ENCODE measurements at regions not wholly inside any gene's neighbourhood (a gene's known extent, or its start where the extent isn't known, plus 50 kb on each side); places are given as distances from the start of the nearest gene placed in this dataset.

GRCh38 chr20:60073504-60073903, 115.3 kb downstream of the CDH26 start:
- Mint-ChIP-seq H3K36me3 (ENCODE audit: insufficient read depth, unreplicated experiment) (no peaks in the 10 kb centered on the region), H3K4me3 (ENCODE audit: unreplicated experiment) (no peak overlapping the region), H3K9me3 (ENCODE audit: unreplicated experiment) (no peaks in the 10 kb centered on the region), H3K27ac (ENCODE audit: low read depth, unreplicated experiment) (no peak overlapping the region), H3K27me3 (ENCODE audit: insufficient read depth, unreplicated experiment) (peaks cover 42% of the 10 kb centered on the region), H3K4me1 (ENCODE audit: insufficient read depth, unreplicated experiment) (peaks cover 9% of the 10 kb centered on the region)
- TF ChIP-seq CTCF (IDR thresholded peaks at IDR 0.05; ENCODE audit: unreplicated experiment), result no peak
- DNase-seq (ENCODE audit: unreplicated experiment), result no peak
- intact Hi-C loops (cut with micrococcal nuclease), result no loop called here
- CTCF ChIA-PET, result interaction anchor here (0.8 to 4.1 kb wide), 3 partner anchors 16 to 502 kb away, joined by 3 to 18 read pairs (median 4); no protein-coding TSS in a partner anchor
- BruUV-seq (replicated peaks), result no TSS peak
- POLR2A ChIA-PET, result interaction anchor here (0.7 kb wide), 1 partner anchor 11 kb away, joined by 4 read pairs; no protein-coding TSS in a partner anchor

GRCh38 chr20:60074276-60074675, 116.1 kb downstream of the CDH26 start:
- H3K27ac Mint-ChIP-seq (ENCODE audit: low read depth, unreplicated experiment), result no peak overlapping the region
- H3K4me1 Mint-ChIP-seq (ENCODE audit: insufficient read depth, unreplicated experiment), result peaks cover 17% of the 10 kb centered on the region
- no peaks in the 10 kb centered on the region for H3K36me3 Mint-ChIP-seq (ENCODE audit: insufficient read depth, unreplicated experiment)
- DNase-seq (ENCODE audit: unreplicated experiment), result no peak
- TF ChIP-seq CTCF (IDR thresholded peaks at IDR 0.05; ENCODE audit: unreplicated experiment), result no peak
- H3K27me3 Mint-ChIP-seq (ENCODE audit: insufficient read depth, unreplicated experiment), result peaks cover 34% of the 10 kb centered on the region
- intact Hi-C loops (cut with micrococcal nuclease), result no loop called here
- no peaks in the 10 kb centered on the region for H3K9me3 Mint-ChIP-seq (ENCODE audit: unreplicated experiment)
- POLR2A ChIA-PET, result no interaction called here
- no peak overlapping the region for H3K4me3 Mint-ChIP-seq (ENCODE audit: unreplicated experiment)
- CTCF ChIA-PET, result interaction anchor here (0.8 to 4.1 kb wide), 3 partner anchors 17 to 503 kb away, joined by 3 to 18 read pairs (median 4); no protein-coding TSS in a partner anchor
- BruUV-seq (replicated peaks), result no TSS peak

- H3K27ac Mint-ChIP-seq (ENCODE audit: low read depth, unreplicated experiment), result no peak overlapping the region
- BruUV-seq (replicated peaks), result no TSS peak
- H3K27me3 Mint-ChIP-seq (ENCODE audit: insufficient read depth, unreplicated experiment), result peaks cover 52% of the 10 kb centered on the region
- H3K36me3 Mint-ChIP-seq (ENCODE audit: insufficient read depth, unreplicated experiment), result no peaks in the 10 kb centered on the region
- no peak for TF ChIP-seq CTCF (IDR thresholded peaks at IDR 0.05; ENCODE audit: unreplicated experiment)
- ChIA-PET CTCF (interaction anchor here (0.5 to 0.8 kb wide), 3 partner anchors 20 to 552 kb away, joined by 3 to 5 read pairs (median 4); no protein-coding TSS in a partner anchor), POLR2A (interaction anchor here (0.6 to 0.7 kb wide), 3 partner anchors 59 to 107 kb away, joined by 3 read pairs; no protein-coding TSS in a partner anchor)
- H3K4me3 Mint-ChIP-seq (ENCODE audit: unreplicated experiment), result no peak overlapping the region
- H3K9me3 Mint-ChIP-seq (ENCODE audit: unreplicated experiment), result no peaks in the 10 kb centered on the region
- intact Hi-C loops (cut with micrococcal nuclease), result no loop called here
- peaks cover 11% of the 10 kb centered on the region for H3K4me1 Mint-ChIP-seq (ENCODE audit: insufficient read depth, unreplicated experiment)
- peak; percentile 85 for DNase-seq (ENCODE audit: unreplicated experiment)
These were observed 120.4 kb downstream of the CDH26 start for GRCh38 chr20:60078351-60079250.

GRCh38 chr20:60080401-60080800, 122.2 kb downstream of the CDH26 start:
- CTCF ChIA-PET, result interaction anchor here (0.6 to 1.7 kb wide), 5 partner anchors 23 to 125 kb away, joined by 3 to 5 read pairs (median 4); no protein-coding TSS in a partner anchor
- POLR2A ChIA-PET, result no interaction called here
- no peak for DNase-seq (ENCODE audit: unreplicated experiment)
- intact Hi-C loops (cut with micrococcal nuclease), result no loop called here
- TF ChIP-seq CTCF (IDR thresholded peaks at IDR 0.05; ENCODE audit: unreplicated experiment), result no peak
- H3K36me3 Mint-ChIP-seq (ENCODE audit: insufficient read depth, unreplicated experiment), result no peaks in the 10 kb centered on the region
- H3K27me3 Mint-ChIP-seq (ENCODE audit: insufficient read depth, unreplicated experiment), result peaks cover 63% of the 10 kb centered on the region
- H3K27ac Mint-ChIP-seq (ENCODE audit: low read depth, unreplicated experiment), result no peak overlapping the region
- H3K4me1 Mint-ChIP-seq (ENCODE audit: insufficient read depth, unreplicated experiment), result peaks cover 11% of the 10 kb centered on the region
- no peaks in the 10 kb centered on the region for H3K9me3 Mint-ChIP-seq (ENCODE audit: unreplicated experiment)
- no peak overlapping the region for H3K4me3 Mint-ChIP-seq (ENCODE audit: unreplicated experiment)
- BruUV-seq (replicated peaks), result no TSS peak
